ENCODE measurements at regions not wholly inside any gene's neighbourhood (a gene's known extent, or its start where the extent isn't known, plus 50 kb on each side); places are given as distances from the start of the nearest gene placed in this dataset.
"Not testable (repeated sequence)": the region's sequence is repeated elsewhere in the genome, so short reads cannot be mapped to it uniquely, and the experiment has no call there.

- H3K27ac ChIP-seq (ENCODE audit: low read length); H3K4me1 ChIP-seq (ENCODE audit: control insufficient read depth, insufficient read depth, low read length); H3K9me3 ChIP-seq (replicated peaks; ENCODE audit: control insufficient read depth, low read depth, low read length); H3K4me3 ChIP-seq (ENCODE audit: low read length); H3K27me3 ChIP-seq (ENCODE audit: control insufficient read depth, insufficient read depth, low read length); H3K36me3 ChIP-seq (ENCODE audit: control insufficient read depth, insufficient read depth, low read length); DNase-seq: not testable (repeated sequence)
- 83% methylated on average over 1 of the region's 3 CpGs for WGBS (ENCODE audit: insufficient coverage)
Observed at GRCh38 chr20:25975816-25976215, 279.2 kb upstream of the ZNF337 start.

DNA sequence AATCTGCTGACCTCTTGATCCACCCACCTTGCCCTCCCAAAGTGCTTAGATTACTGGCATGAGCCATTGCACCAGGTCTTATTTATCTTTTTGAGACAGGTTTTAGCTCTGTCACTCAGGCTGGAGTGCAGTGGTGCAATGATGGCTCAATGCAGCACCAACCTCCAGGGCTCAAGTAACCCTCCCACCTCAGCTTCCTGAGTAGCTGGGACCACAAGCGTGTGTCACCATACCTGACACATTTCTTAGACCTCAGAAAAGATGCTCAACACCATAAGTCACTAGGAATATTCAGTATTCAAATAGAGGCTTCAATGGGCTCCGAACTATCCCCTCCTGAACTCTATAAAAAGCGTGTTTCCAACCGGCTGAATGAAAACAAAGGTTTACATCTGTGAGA, 268.6 kb upstream of the ZNF337 start:
- H3K4me3 ChIP-seq (ENCODE audit: low read length); H3K27me3 ChIP-seq (ENCODE audit: control insufficient read depth, insufficient read depth, low read length); H3K9me3 ChIP-seq (replicated peaks; ENCODE audit: control insufficient read depth, low read depth, low read length); H3K36me3 ChIP-seq (ENCODE audit: control insufficient read depth, insufficient read depth, low read length); H3K4me1 ChIP-seq (ENCODE audit: control insufficient read depth, insufficient read depth, low read length); DNase-seq; H3K27ac ChIP-seq (ENCODE audit: low read length): not testable (repeated sequence)
- no CpG with 5 or more reads among the region's 4 CpGs for WGBS (ENCODE audit: insufficient coverage)

- not testable (repeated sequence) for H3K9me3 ChIP-seq (replicated peaks; ENCODE audit: control insufficient read depth, low read depth, low read length); H3K4me3 ChIP-seq (ENCODE audit: low read length); DNase-seq; H3K4me1 ChIP-seq (ENCODE audit: control insufficient read depth, insufficient read depth, low read length); H3K27ac ChIP-seq (ENCODE audit: low read length); H3K27me3 ChIP-seq (ENCODE audit: control insufficient read depth, insufficient read depth, low read length); H3K36me3 ChIP-seq (ENCODE audit: control insufficient read depth, insufficient read depth, low read length)
- 49% methylated on average over 3 of the region's 3 CpGs for WGBS (ENCODE audit: insufficient coverage)
Observed at GRCh38 chr20:25953876-25954275, 257.2 kb upstream of the ZNF337 start.

DNA sequence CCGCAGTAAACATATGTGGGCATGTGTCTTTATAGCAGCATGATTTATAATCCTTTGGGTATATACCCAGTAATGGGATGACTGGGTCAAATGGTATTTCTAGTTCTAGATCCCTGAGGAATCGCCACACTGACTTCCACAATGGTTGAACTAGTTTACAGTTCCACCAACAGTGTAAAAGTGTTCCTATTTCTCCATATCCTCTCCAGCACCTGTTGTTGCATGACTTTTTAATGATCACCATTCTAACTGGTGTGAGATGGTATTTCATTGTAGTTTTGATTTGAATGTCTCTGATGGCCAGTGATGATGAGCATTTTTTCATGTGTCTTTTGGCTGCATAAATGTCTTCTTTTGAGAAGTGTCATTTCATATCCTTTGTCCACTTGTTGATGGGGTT, 238.6 kb upstream of the ZNF337 start:
- WGBS (ENCODE audit: insufficient coverage): no CpG with 5 or more reads among the region's 2 CpGs
- not testable (repeated sequence) for DNase-seq; H3K27me3 ChIP-seq (ENCODE audit: control insufficient read depth, insufficient read depth, low read length)

GRCh38 chr20:25932806-25933205, 236.2 kb upstream of the ZNF337 start:
- not testable (repeated sequence) for H3K4me1 ChIP-seq (ENCODE audit: control insufficient read depth, insufficient read depth, low read length); H3K4me3 ChIP-seq (ENCODE audit: low read length); DNase-seq; H3K27me3 ChIP-seq (ENCODE audit: control insufficient read depth, insufficient read depth, low read length); H3K9me3 ChIP-seq (replicated peaks; ENCODE audit: control insufficient read depth, low read depth, low read length); H3K36me3 ChIP-seq (ENCODE audit: control insufficient read depth, insufficient read depth, low read length); H3K27ac ChIP-seq (ENCODE audit: low read length)
- 71% methylated on average over 1 of the region's 5 CpGs for WGBS (ENCODE audit: insufficient coverage)

More for the DNA sequence above, 238.6 kb upstream of the ZNF337 start:
- H3K27ac ChIP-seq (ENCODE audit: low read length); H3K4me1 ChIP-seq (ENCODE audit: control insufficient read depth, insufficient read depth, low read length); H3K9me3 ChIP-seq (replicated peaks; ENCODE audit: control insufficient read depth, low read depth, low read length); H3K4me3 ChIP-seq (ENCODE audit: low read length); H3K36me3 ChIP-seq (ENCODE audit: control insufficient read depth, insufficient read depth, low read length): not testable (repeated sequence)

DNA sequence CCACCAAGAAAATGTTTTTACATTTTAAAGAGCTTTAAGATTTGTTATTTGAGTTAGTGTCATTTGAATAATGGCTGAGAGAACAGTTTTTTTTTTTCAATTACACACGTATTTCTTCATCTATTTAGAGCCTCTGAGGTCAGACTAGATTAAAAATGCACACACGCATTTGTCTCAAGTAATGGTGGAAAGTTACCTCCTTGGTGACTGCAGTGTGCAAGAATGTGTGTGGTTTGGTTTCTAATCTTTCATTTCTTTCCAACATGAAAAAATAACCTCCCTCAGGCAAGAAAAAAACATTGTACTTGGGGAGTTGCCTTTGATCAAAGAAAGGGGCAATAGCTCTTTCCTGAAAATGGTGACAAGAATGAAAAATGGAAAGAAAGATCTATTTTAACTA, 235.5 kb upstream of the ZNF337 start:
- not testable (repeated sequence) for H3K4me3 ChIP-seq (ENCODE audit: low read length); H3K36me3 ChIP-seq (ENCODE audit: control insufficient read depth, insufficient read depth, low read length); H3K27me3 ChIP-seq (ENCODE audit: control insufficient read depth, insufficient read depth, low read length); DNase-seq; H3K9me3 ChIP-seq (replicated peaks; ENCODE audit: control insufficient read depth, low read depth, low read length); H3K4me1 ChIP-seq (ENCODE audit: control insufficient read depth, insufficient read depth, low read length); H3K27ac ChIP-seq (ENCODE audit: low read length)
- WGBS (ENCODE audit: insufficient coverage): no CpG with 5 or more reads among the region's 2 CpGs

DNA sequence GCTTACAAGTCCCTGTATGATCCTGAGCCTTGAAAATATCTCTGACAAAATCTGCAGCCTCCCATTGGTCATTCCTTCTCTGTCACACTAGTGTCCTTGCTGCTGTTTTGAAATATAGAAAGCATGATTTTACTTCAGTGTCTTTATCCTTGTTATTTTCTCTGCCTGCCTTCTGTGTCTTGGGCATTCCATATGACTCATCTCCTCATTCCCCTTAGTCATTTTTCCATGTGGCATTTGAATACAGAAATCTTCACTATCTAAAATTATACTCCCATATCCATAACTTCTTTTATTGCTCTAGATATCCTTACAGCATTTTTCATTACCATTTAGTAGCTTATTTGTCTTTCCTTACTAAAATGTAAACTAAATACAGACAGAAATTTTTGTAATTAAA, 205.7 kb upstream of the ZNF337 start:
- H3K4me3 ChIP-seq (ENCODE audit: low read length); H3K36me3 ChIP-seq (ENCODE audit: control insufficient read depth, insufficient read depth, low read length); H3K4me1 ChIP-seq (ENCODE audit: control insufficient read depth, insufficient read depth, low read length); H3K27me3 ChIP-seq (ENCODE audit: control insufficient read depth, insufficient read depth, low read length); H3K9me3 ChIP-seq (replicated peaks; ENCODE audit: control insufficient read depth, low read depth, low read length); H3K27ac ChIP-seq (ENCODE audit: low read length); DNase-seq: not testable (repeated sequence)

GRCh38 chr20:25898663-25899062, 202.0 kb upstream of the ZNF337 start:
- H3K4me3 ChIP-seq (ENCODE audit: low read length); H3K36me3 ChIP-seq (ENCODE audit: control insufficient read depth, insufficient read depth, low read length); H3K9me3 ChIP-seq (replicated peaks; ENCODE audit: control insufficient read depth, low read depth, low read length); DNase-seq; H3K27ac ChIP-seq (ENCODE audit: low read length); H3K27me3 ChIP-seq (ENCODE audit: control insufficient read depth, insufficient read depth, low read length); H3K4me1 ChIP-seq (ENCODE audit: control insufficient read depth, insufficient read depth, low read length): not testable (repeated sequence)
- 49% methylated on average over 3 of the region's 5 CpGs for WGBS (ENCODE audit: insufficient coverage)

DNA sequence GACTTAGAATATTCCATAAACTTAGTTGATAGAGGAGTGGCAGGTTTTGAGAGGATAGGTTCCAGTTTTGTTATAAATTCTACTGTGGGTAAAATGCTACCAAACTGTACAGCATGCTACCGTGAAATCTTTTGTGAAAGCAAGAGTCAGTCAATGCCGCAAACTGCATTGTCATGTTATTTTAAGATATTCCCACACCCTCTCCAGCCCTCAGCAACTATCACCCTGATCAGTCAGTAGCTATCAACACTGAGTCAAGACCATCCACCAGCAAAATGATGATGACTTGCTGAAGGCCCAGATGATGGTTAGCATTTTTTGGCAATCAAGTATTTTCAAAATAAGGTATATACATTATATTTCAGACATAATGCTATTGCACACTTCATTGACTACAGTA, 182.4 kb upstream of the ZNF337 start:
- H3K9me3 ChIP-seq (replicated peaks; ENCODE audit: control insufficient read depth, low read depth, low read length); H3K4me3 ChIP-seq (ENCODE audit: low read length); H3K27ac ChIP-seq (ENCODE audit: low read length); H3K4me1 ChIP-seq (ENCODE audit: control insufficient read depth, insufficient read depth, low read length); H3K36me3 ChIP-seq (ENCODE audit: control insufficient read depth, insufficient read depth, low read length); DNase-seq; H3K27me3 ChIP-seq (ENCODE audit: control insufficient read depth, insufficient read depth, low read length): not testable (repeated sequence)
- WGBS (ENCODE audit: insufficient coverage): 100% methylated on average over 2 of the region's 2 CpGs

GRCh38 chr20:25868650-25868979, 172.0 kb upstream of the ZNF337 start:
- 28% methylated on average over 17 of the region's 17 CpGs for WGBS (ENCODE audit: insufficient coverage)
- H3K27me3 ChIP-seq (ENCODE audit: control insufficient read depth, insufficient read depth, low read length): peaks cover 46% of the 10 kb centered on the region
- H3K36me3 ChIP-seq (ENCODE audit: control insufficient read depth, insufficient read depth, low read length); H3K4me3 ChIP-seq (ENCODE audit: low read length); H3K4me1 ChIP-seq (ENCODE audit: control insufficient read depth, insufficient read depth, low read length); H3K9me3 ChIP-seq (replicated peaks; ENCODE audit: control insufficient read depth, low read depth, low read length); H3K27ac ChIP-seq (ENCODE audit: low read length); DNase-seq: not testable (repeated sequence)

GRCh38 chr20:25867776-25868649, 171.4 kb upstream of the ZNF337 start:
- peaks cover 51% of the 10 kb centered on the region for H3K27me3 ChIP-seq (ENCODE audit: control insufficient read depth, insufficient read depth, low read length)
- no peaks in the 10 kb centered on the region for H3K9me3 ChIP-seq (replicated peaks; ENCODE audit: control insufficient read depth, low read depth, low read length)
- WGBS (ENCODE audit: insufficient coverage): 9% methylated on average over 35 of the region's 46 CpGs
- DNase-seq: peak; percentile 77
- H3K27ac ChIP-seq (ENCODE audit: low read length): no peak overlapping the region
- H3K4me1 ChIP-seq (ENCODE audit: control insufficient read depth, insufficient read depth, low read length): peaks cover 13% of the 10 kb centered on the region
- peak overlapping the region; percentile 38 for H3K4me3 ChIP-seq (ENCODE audit: low read length)
- H3K36me3 ChIP-seq (ENCODE audit: control insufficient read depth, insufficient read depth, low read length): no peaks in the 10 kb centered on the region

All from muscle of leg (tissue), 3 donors.